GM12878 (cell line): ENCODE measurements at regions not wholly inside any gene's neighbourhood (a gene's known extent, or its start where the extent isn't known, plus 50 kb on each side); places are given as distances from the start of the nearest gene placed in this dataset.

Source experiments
- ATAC-seq: fragments of 200-7000 bp; cut with Tn5 transposase; 3 replicates; pipeline ENCODE4 v1.9.1; 2020; ENCODE audit warnings: mild to moderate bottlenecking, moderate library complexity
- BruUV-seq: library from RNA; stranded (reverse); fragments of 400-500 nt; replicated peaks from 2 replicates; lab custom pipeline; 2021; lab: Mats Ljungman, UMichigan
- CTCF ChIA-PET: fragments of 300-600 bp; sonication (Branson Sonifier 250); formaldehyde crosslinking; extraction: SDS; loops from one replicate; lab custom pipeline; 2021; ENCODE audit warnings: inconsistent platforms; lab: Yijun Ruan, JAX
- POLR2A ChIA-PET: fragments of 350-600 bp; formaldehyde crosslinking; extraction: SDS; loops from one replicate; lab custom pipeline; 2021; ENCODE audit warnings: inconsistent platforms; lab: Charles Lee
- RAD21 ChIA-PET: fragments of 300-600 bp; sonication (Branson Sonifier 250); formaldehyde crosslinking; loops from one replicate; lab custom pipeline; 2023; ENCODE audit warnings: antibody characterized with exemption; ENCODE audit not compliant: unreplicated experiment; lab: Charles Lee
- SMC1A ChIA-PET: fragments of 300-600 bp; sonication (Branson Sonifier 250); formaldehyde crosslinking; loops from one replicate; lab custom pipeline; 2023; ENCODE audit not compliant: unreplicated experiment, uncharacterized antibody; lab: Charles Lee
- DNase-seq: peaks from one replicate; pipeline ENCODE4 v3.0.0-alpha.2; 2011; ENCODE audit warnings: low read depth, low spot score
- FAIRE-seq: peaks from 3 replicates; lab custom pipeline; 2011; peaks lifted over from hg19 to GRCh38; lab: Jason Lieb, UNC
- H2AFZ ChIP-seq: 2 replicates; pipeline ENCODE4 v1.6.0; 2011; ENCODE audit warnings: low read depth, low read length, control low read depth; ENCODE audit not compliant: control insufficient read depth
- H3K27ac ChIP-seq: 2 replicates; pipeline ENCODE4 v1.5.1; 2011; ENCODE audit warnings: control low read depth; ENCODE audit not compliant: control insufficient read depth, insufficient read depth
- H3K27me3 ChIP-seq, 2 experiments: replicated peaks in 1 of 2; 2 replicates each; pipeline versions ENCODE4 v1.6.0 to v1.6.1; 2011; ENCODE audit warnings: low read length in 1 of 2; ENCODE audit not compliant: control insufficient read depth in 2 of 2, insufficient read depth in 2 of 2
- H3K36me3 ChIP-seq, 2 experiments: 2 replicates each; pipeline ENCODE4 v1.5.1; 2011; ENCODE audit warnings: low read length in 1 of 2; ENCODE audit not compliant: control insufficient read depth in 2 of 2, insufficient read depth in 2 of 2
- H3K4me1 ChIP-seq: 2 replicates; pipeline ENCODE4 v1.6.1; 2011; ENCODE audit warnings: mild to moderate bottlenecking, low read length, moderate library complexity, mixed read lengths; ENCODE audit not compliant: control insufficient read depth, insufficient read depth
- H3K4me2 ChIP-seq: 2 replicates; pipeline ENCODE4 v1.6.0; 2011; ENCODE audit warnings: control low read depth; ENCODE audit not compliant: control insufficient read depth, insufficient read depth
- H3K4me3 ChIP-seq: fragments of 200-600 bp; sonication (generic); 2 replicates; pipeline ENCODE4 v1.5.1; 2016
- H3K79me2 ChIP-seq: 2 replicates; pipeline ENCODE4 v1.6.0; 2011; ENCODE audit warnings: low read length; ENCODE audit not compliant: control insufficient read depth, insufficient read depth
- H3K9ac ChIP-seq: 2 replicates; pipeline ENCODE4 v1.8.0; 2011; ENCODE audit warnings: low read length, control low read depth, mixed read lengths; ENCODE audit not compliant: control insufficient read depth, insufficient read depth
- H3K9me3 ChIP-seq: replicated peaks from 3 replicates; pipeline ENCODE4 v1.5.1; 2011; ENCODE audit warnings: mild to moderate bottlenecking, low read length; ENCODE audit not compliant: control insufficient read depth, insufficient read depth
- H4K20me1 ChIP-seq: 2 replicates; pipeline ENCODE4 v1.6.0; 2011; ENCODE audit not compliant: control insufficient read depth, insufficient read depth
- CTCF ChIP-seq, 3 experiments: IDR thresholded peaks in 2 of 3; conservative IDR thresholded peaks in 1 of 3; 2 replicates each; pipeline ENCODE4 v1.5.1; 2011; ENCODE audit warnings: low read depth in 3 of 3, low read length in 3 of 3, mild to moderate bottlenecking in 3 of 3, control low read depth in 2 of 3, moderate library complexity in 2 of 3, inconsistent platforms in 1 of 3, mixed read lengths in 1 of 3; ENCODE audit not compliant: control insufficient read depth in 2 of 3, insufficient read depth in 1 of 3; ENCODE audit errors: extremely low read depth in 1 of 3
- GABPA ChIP-seq: IDR thresholded peaks from 2 replicates; pipeline ENCODE4 v1.6.1; 2014; ENCODE audit warnings: antibody characterized with exemption, low read depth, mild to moderate bottlenecking, inconsistent platforms
- NKRF ChIP-seq: fragments of 450-650 bp; conservative IDR thresholded peaks from 2 replicates; pipeline ENCODE4 v1.6.1; 2017; ENCODE audit warnings: mild to moderate bottlenecking, moderate library complexity
- RAD21 ChIP-seq: IDR thresholded peaks from 2 replicates; pipeline ENCODE4 v1.6.1; 2011; ENCODE audit warnings: mild to moderate bottlenecking, low read depth, low read length, moderate library complexity; ENCODE audit not compliant: insufficient read depth
- SMARCA5 ChIP-seq: fragments of 450-650 bp; IDR thresholded peaks from 2 replicates; pipeline ENCODE4 v1.6.1; 2017; ENCODE audit warnings: mild to moderate bottlenecking
- SMC3 ChIP-seq: IDR thresholded peaks from 2 replicates; pipeline ENCODE4 v1.6.1; 2011; ENCODE audit warnings: low read length, improper control_type of control experiment, borderline replicate concordance
- TCF3 ChIP-seq: IDR thresholded peaks from 2 replicates; pipeline ENCODE4 v1.6.1; 2012; ENCODE audit warnings: low read depth, mild to moderate bottlenecking, low read length, borderline replicate concordance; ENCODE audit not compliant: insufficient read depth
- WGBS: methylation state at CpG from one replicate; pipeline ENCODE4 v1.1.6; 2016; ENCODE audit warnings: low lambda C conversion rate; ENCODE audit not compliant: insufficient replicate concordance, insufficient coverage; ENCODE audit errors: missing lambda C conversion rate; 5-methylcytosine and 5-hydroxymethylcytosine counted together
- in situ Hi-C: fragments of 300-500 bp; cut with MboI; formaldehyde crosslinking; loops from 9 replicates; pipeline ENCODE4 v1.14.3; 2018; ENCODE audit warnings: mixed read lengths
- intact Hi-C: fragments of 100-400 bp; cut with micrococcal nuclease; formaldehyde crosslinking; loops from one replicate; pipeline ENCODE4 v1.14.2; 2022; ENCODE audit not compliant: unreplicated experiment

- intact Hi-C loops = loop anchor here (2.0 to 10.0 kb wide), 6 partner anchors 145 to 1610 kb away; partner anchors contain the start of gene CBLN2
- Histone ChIP-seq H3K27me3 (no peaks in the 10 kb centered on the region), H3K9me3 (no peaks in the 10 kb centered on the region), H3K4me1 (no peaks in the 10 kb centered on the region), H3K9ac (no peak overlapping the region), H3K4me2 (no peak overlapping the region), H3K4me3 (no peak overlapping the region), H3K36me3 (no peaks in the 10 kb centered on the region), H3K27ac (no peak overlapping the region), H4K20me1 (no peaks in the 10 kb centered on the region), H3K79me2 (no peaks in the 10 kb centered on the region), H2AFZ (no peak overlapping the region)
- 34% methylated on average over 7 of the region's 7 CpGs for WGBS
- FAIRE-seq (no peak), ATAC-seq (peak; percentile 47; the same call in 1 of the 3 replicates), DNase-seq (no peak)
- TF ChIP-seq SMARCA5 = no peak
- no peak for TF ChIP-seq TCF3
- TF ChIP-seq GABPA = no peak
- TF ChIP-seq RAD21 = peak; percentile 60
- TF ChIP-seq CTCF (IDR thresholded peaks at IDR 0.05 in 2 of 3, conservative IDR thresholded peaks at IDR 0.05 in 1 of 3; ENCODE audit: control insufficient read depth in 2 of 3, extremely low read depth in 1 of 3, insufficient read depth in 1 of 3, low read depth in 3 of 3, low read length in 3 of 3) = peak; percentile 27 to 55 (median 52); a peak in 5 of 6 replicates
- TF ChIP-seq SMC3 = peak; percentile 51; the same call in 1 of the 2 replicates
- TF ChIP-seq NKRF = no peak
- CTCF ChIA-PET = interaction anchor here (0.6 to 1.0 kb wide), 6 partner anchors 8 to 1702 kb away, joined by 3 to 5 read pairs (median 4); no protein-coding TSS in a partner anchor
- POLR2A ChIA-PET = no interaction called here
- BruUV-seq = no TSS peak
- SMC1A ChIA-PET = interaction anchor here (0.8 to 1.0 kb wide), 4 partner anchors 21 to 1612 kb away, joined by 3 to 5 read pairs (median 4); partner anchors contain the start of gene CBLN2
- RAD21 ChIA-PET = interaction anchor here (0.7 to 1.0 kb wide), 2 partner anchors 442 to 1612 kb away, joined by 4 read pairs; partner anchors contain the start of gene CBLN2
- in situ Hi-C loops = loop anchor here (10.0 kb wide), 1 partner anchor 1613 kb away; the partner anchor contains the start of gene CBLN2
Measured at GRCh38 chr18:70931942-70932814, 643.3 kb downstream of the SOCS6 start.
